GM06990 (cell line): ENCODE measurements at regions not wholly inside any gene's neighbourhood (a gene's known extent, or its start where the extent isn't known, plus 50 kb on each side); places are given as distances from the start of the nearest gene placed in this dataset.

Experiments used
- DNase-seq: peaks from one replicate; pipeline ENCODE4 v3.0.0-alpha.2; 2011; ENCODE audit not compliant: insufficient read length; ENCODE audit errors: extremely low read depth
- H3K27me3 ChIP-seq: replicated peaks from 2 replicates; pipeline ENCODE4 v1.6.0; 2011; ENCODE audit warnings: low read length; ENCODE audit not compliant: control insufficient read depth, insufficient read depth
- H3K36me3 ChIP-seq: 2 replicates; pipeline ENCODE4 v1.5.1; 2011; ENCODE audit warnings: low read length; ENCODE audit not compliant: control insufficient read depth, insufficient read depth
- H3K4me3 ChIP-seq: replicated peaks from 2 replicates; pipeline ENCODE4 v1.5.1; 2011; ENCODE audit warnings: low read depth, mild to moderate bottlenecking, control low read depth, low read length
- CTCF ChIP-seq: IDR thresholded peaks from 2 replicates; pipeline ENCODE4 v1.5.1; 2011; ENCODE audit warnings: low read length, control low read depth, mild to moderate bottlenecking, inconsistent platforms; ENCODE audit not compliant: insufficient read depth, poor library complexity, severe bottlenecking

GRCh38 chr6:145507239-145507638 is 228.1 kb downstream of the EPM2A start:
- TF ChIP-seq CTCF: no peak
- no peak for DNase-seq
- Histone ChIP-seq H3K36me3 (no peaks in the 10 kb centered on the region), H3K27me3 (no peaks in the 10 kb centered on the region), H3K4me3 (no peak overlapping the region)

DNA sequence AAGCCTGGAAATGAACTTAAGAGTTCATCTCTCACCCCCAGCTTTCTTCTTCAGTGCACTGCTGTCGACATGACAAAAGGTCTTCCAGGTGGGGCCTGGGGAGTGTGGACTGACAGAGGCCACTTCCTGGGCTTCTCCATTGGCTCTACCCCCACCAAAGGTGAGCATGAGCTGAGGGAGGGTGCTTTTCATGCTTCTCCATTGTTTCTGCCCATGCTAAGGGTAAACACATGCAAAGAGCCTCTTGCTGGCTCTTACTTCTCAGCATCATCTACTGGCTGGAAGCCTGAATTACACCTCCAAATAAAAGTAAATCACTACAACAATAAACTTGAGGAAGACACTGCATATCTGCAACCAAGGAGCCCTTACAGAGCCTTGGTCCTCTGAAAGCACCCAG is 227.2 kb downstream of the EPM2A start:
- no peak for DNase-seq
- no peaks in the 10 kb centered on the region for H3K27me3 ChIP-seq
- H3K36me3 ChIP-seq: no peaks in the 10 kb centered on the region
- peak; percentile 50 for TF ChIP-seq CTCF
- H3K4me3 ChIP-seq: no peak overlapping the region

GRCh38 chr6:145517492-145517891 is 217.8 kb downstream of the EPM2A start:
- DNase-seq: no peak
- H3K27me3 ChIP-seq: no peaks in the 10 kb centered on the region
- TF ChIP-seq CTCF: no peak
- no peak overlapping the region for H3K4me3 ChIP-seq
- H3K36me3 ChIP-seq: no peaks in the 10 kb centered on the region

GRCh38 chr6:145525038-145525437 is 210.3 kb downstream of the EPM2A start:
- TF ChIP-seq CTCF: no peak
- Histone ChIP-seq H3K27me3 (no peaks in the 10 kb centered on the region), H3K36me3 (no peaks in the 10 kb centered on the region), H3K4me3 (no peak overlapping the region)
- DNase-seq: no peak

DNA sequence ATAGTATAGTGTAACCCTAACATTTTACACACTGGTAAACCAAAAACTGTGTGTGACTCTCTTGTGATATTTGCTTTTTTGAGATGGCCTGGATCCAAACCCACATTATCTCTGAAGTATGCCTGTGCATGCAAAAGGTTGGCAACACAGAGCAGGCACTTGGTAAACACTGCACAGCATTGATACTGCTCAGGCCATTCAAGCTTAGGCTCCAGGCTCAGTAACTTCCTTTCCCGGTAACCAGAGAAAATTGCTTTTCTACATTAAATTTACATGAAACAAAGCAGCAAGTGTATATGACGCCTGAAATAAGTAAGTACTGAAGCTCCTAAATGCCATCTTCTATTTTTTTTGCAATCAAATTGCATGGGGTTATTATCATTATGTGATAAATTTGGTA is 205.7 kb downstream of the EPM2A start:
- Histone ChIP-seq H3K36me3 (no peaks in the 10 kb centered on the region), H3K4me3 (no peak overlapping the region), H3K27me3 (no peaks in the 10 kb centered on the region)
- no peak for DNase-seq
- no peak for TF ChIP-seq CTCF

DNA sequence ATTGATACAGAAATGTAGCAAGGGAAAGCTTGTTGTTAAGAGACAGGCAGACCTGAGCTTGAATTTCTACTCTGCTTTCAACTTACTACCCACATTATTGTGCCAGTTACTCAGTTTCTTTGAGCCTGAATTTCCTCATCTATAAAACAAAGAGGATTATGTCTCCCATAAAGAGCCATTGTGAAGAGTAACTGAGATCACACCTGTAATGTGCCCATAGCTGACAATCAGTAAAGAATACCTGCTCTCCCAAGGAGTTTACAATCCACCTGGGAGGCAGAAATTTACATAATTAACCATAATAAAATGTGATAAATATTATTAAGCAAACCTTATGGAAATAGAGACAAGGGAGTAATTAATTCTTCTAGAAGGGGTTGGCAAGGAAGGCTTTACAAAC is 204.9 kb downstream of the EPM2A start:
- Histone ChIP-seq H3K36me3 (no peaks in the 10 kb centered on the region), H3K4me3 (no peak overlapping the region), H3K27me3 (no peaks in the 10 kb centered on the region)
- TF ChIP-seq CTCF: no peak
- no peak for DNase-seq
